Left renal cortex interstitium (tissue), 4 donors: ENCODE measurements at regions not wholly inside any gene's neighbourhood (a gene's known extent, or its start where the extent isn't known, plus 50 kb on each side); places are given as distances from the start of the nearest gene placed in this dataset.

ENCODE experiments used
- DNase-seq, 4 donors: peaks; one replicate each; pipeline ENCODE4 v3.0.0-alpha.2; 2013; ENCODE audit warnings: low read depth in 4 of 4, low spot score in 2 of 4, missing footprints in 1 of 4

GRCh38 chr9:81532251-81532650 is 157.1 kb downstream of the TLE1 start:
- no peak for DNase-seq

GRCh38 chr9:81531511-81531910 is 157.8 kb downstream of the TLE1 start:
- no peak for DNase-seq

- no peak for DNase-seq
Observed at GRCh38 chr9:81530846-81531245, 158.5 kb downstream of the TLE1 start.

GRCh38 chr9:81530310-81530810 is 159.0 kb downstream of the TLE1 start:
- DNase-seq: no peak

GRCh38 chr9:81529556-81530193 is 159.7 kb downstream of the TLE1 start:
- DNase-seq: no peak

GRCh38 chr9:81526587-81526986 is 162.8 kb downstream of the TLE1 start:
- no peak for DNase-seq

- no peak for DNase-seq
Observed at GRCh38 chr9:81522716-81523551, 166.4 kb downstream of the TLE1 start.

GRCh38 chr9:81521892-81522291 is 167.5 kb downstream of the TLE1 start:
- DNase-seq: no peak

GRCh38 chr9:81519816-81520495 is 169.4 kb downstream of the TLE1 start:
- DNase-seq: no peak

GRCh38 chr9:81517954-81518353 is 171.4 kb downstream of the TLE1 start:
- no peak for DNase-seq

- DNase-seq: no peak
Observed at GRCh38 chr9:81513059-81513458, 176.3 kb downstream of the TLE1 start.

GRCh38 chr9:81512641-81513040 is 176.7 kb downstream of the TLE1 start:
- no peak for DNase-seq

GRCh38 chr9:81508476-81508875 is 180.9 kb downstream of the TLE1 start:
- DNase-seq: no peak

GRCh38 chr9:81506941-81507864 is 182.1 kb downstream of the TLE1 start:
- DNase-seq: no peak

GRCh38 chr9:81499594-81499993 is 189.8 kb downstream of the TLE1 start:
- DNase-seq: peak in 1 of 4 donors; percentile 5

GRCh38 chr9:81499021-81499454 is 190.3 kb downstream of the TLE1 start:
- DNase-seq: no peak

GRCh38 chr9:81498576-81498975 is 190.8 kb downstream of the TLE1 start:
- DNase-seq: no peak

GRCh38 chr9:81497091-81497490 is 192.3 kb downstream of the TLE1 start:
- DNase-seq: no peak

- no peak for DNase-seq
Observed at GRCh38 chr9:81492710-81493447, 196.5 kb downstream of the TLE1 start.
